ENCODE measurements at regions not wholly inside any gene's neighbourhood (a gene's known extent, or its start where the extent isn't known, plus 50 kb on each side); places are given as distances from the start of the nearest gene placed in this dataset.

GRCh38 chr1:181985281-181985680, 76.2 kb downstream of the ZNF648 start:
- TF ChIP-seq CTCF (IDR thresholded peaks at IDR 0.05; ENCODE audit: low read depth, low read length), result no peak
- TF ChIP-seq POLR2A (IDR thresholded peaks at IDR 0.05; ENCODE audit: extremely low read depth, insufficient read length), result no peak
- TF ChIP-seq MAX (IDR thresholded peaks at IDR 0.05; ENCODE audit: low read depth, low read length), result no peak
- TF ChIP-seq MYC (IDR thresholded peaks at IDR 0.05; ENCODE audit: low read depth, low read length), result no peak

All from NB4 (cell line).